DND-41 (cell line): ENCODE measurements at regions not wholly inside any gene's neighbourhood (a gene's known extent, or its start where the extent isn't known, plus 50 kb on each side); places are given as distances from the start of the nearest gene placed in this dataset.

Source experiments
- EZH2 ChIP-seq: IDR thresholded peaks from 3 replicates; pipeline ENCODE4 v1.6.1; 2012; ENCODE audit warnings: borderline replicate concordance, low read depth, mild to moderate bottlenecking, moderate library complexity, low read length, inconsistent platforms; ENCODE audit not compliant: severe bottlenecking
- TF ChIP-seq, protein P1 (sequence below): IDR thresholded peaks from 2 replicates; pipeline ENCODE4 v1.5.1; 2012; ENCODE audit warnings: borderline replicate concordance, low read length, moderate library complexity, mild to moderate bottlenecking; ENCODE audit not compliant: poor library complexity, severe bottlenecking; ENCODE audit errors: extremely low read depth

GRCh38 chr3:59654480-59655417, 604.9 kb upstream of the CFAP20DC start:
- TF ChIP-seq, protein P1, sequence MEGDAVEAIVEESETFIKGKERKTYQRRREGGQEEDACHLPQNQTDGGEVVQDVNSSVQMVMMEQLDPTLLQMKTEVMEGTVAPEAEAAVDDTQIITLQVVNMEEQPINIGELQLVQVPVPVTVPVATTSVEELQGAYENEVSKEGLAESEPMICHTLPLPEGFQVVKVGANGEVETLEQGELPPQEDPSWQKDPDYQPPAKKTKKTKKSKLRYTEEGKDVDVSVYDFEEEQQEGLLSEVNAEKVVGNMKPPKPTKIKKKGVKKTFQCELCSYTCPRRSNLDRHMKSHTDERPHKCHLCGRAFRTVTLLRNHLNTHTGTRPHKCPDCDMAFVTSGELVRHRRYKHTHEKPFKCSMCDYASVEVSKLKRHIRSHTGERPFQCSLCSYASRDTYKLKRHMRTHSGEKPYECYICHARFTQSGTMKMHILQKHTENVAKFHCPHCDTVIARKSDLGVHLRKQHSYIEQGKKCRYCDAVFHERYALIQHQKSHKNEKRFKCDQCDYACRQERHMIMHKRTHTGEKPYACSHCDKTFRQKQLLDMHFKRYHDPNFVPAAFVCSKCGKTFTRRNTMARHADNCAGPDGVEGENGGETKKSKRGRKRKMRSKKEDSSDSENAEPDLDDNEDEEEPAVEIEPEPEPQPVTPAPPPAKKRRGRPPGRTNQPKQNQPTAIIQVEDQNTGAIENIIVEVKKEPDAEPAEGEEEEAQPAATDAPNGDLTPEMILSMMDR = no peak
- no peak for TF ChIP-seq EZH2
